SK-N-SH treated with all-trans-retinoic acid at 6 μM for 48 hours (cell line): ENCODE measurements at regions not wholly inside any gene's neighbourhood (a gene's known extent, or its start where the extent isn't known, plus 50 kb on each side); places are given as distances from the start of the nearest gene placed in this dataset.

Experiments used
- ARNTL ChIP-seq: fragments of 450-650 bp; formaldehyde crosslinking; IDR thresholded peaks from 2 replicates; pipeline ENCODE4 v1.5.0; 2020; ENCODE audit warnings: low read depth, mild to moderate bottlenecking, moderate library complexity, borderline replicate concordance
- BACH2 ChIP-seq: fragments of 250-450 bp; sonication (Bioruptor Pico); IDR thresholded peaks from 2 replicates; pipeline ENCODE4 v1.9.0; 2021; ENCODE audit warnings: mild to moderate bottlenecking, borderline replicate concordance
- CREB5 ChIP-seq: fragments of 250-450 bp; sonication (Bioruptor Pico); IDR thresholded peaks from 2 replicates; pipeline ENCODE4 v1.5.1; 2020; ENCODE audit warnings: low read depth, mild to moderate bottlenecking, moderate library complexity
- GLIS3 ChIP-seq: fragments of 250-450 bp; sonication (Bioruptor Pico); IDR thresholded peaks from 2 replicates; pipeline ENCODE4 v1.5.0; 2020; ENCODE audit warnings: mild to moderate bottlenecking, moderate library complexity
- ISL1 ChIP-seq: fragments of 250-450 bp; sonication (Bioruptor Pico); IDR thresholded peaks from 2 replicates; pipeline ENCODE4 v2.1.2; 2022; ENCODE audit warnings: mild to moderate bottlenecking, moderate library complexity
- PATZ1 ChIP-seq: fragments of 250-450 bp; sonication (Bioruptor Pico); IDR thresholded peaks from 2 replicates; pipeline ENCODE4 v1.8.0; 2020; ENCODE audit warnings: mild to moderate bottlenecking, moderate library complexity, borderline replicate concordance
- PPARA ChIP-seq: fragments of 250-450 bp; sonication (Bioruptor Pico); IDR thresholded peaks from 2 replicates; pipeline ENCODE4 v1.5.0; 2020; ENCODE audit warnings: mild to moderate bottlenecking, borderline replicate concordance
- RARB ChIP-seq: fragments of 250-450 bp; sonication (Bioruptor Pico); IDR thresholded peaks from 2 replicates; pipeline ENCODE4 v1.8.0; 2021; ENCODE audit warnings: mild to moderate bottlenecking, moderate library complexity
- SNAI2 ChIP-seq: fragments of 250-450 bp; sonication (Bioruptor Pico); IDR thresholded peaks from 2 replicates; pipeline ENCODE4 v1.5.0; 2020; ENCODE audit warnings: mild to moderate bottlenecking, moderate library complexity
- ZC3H10 ChIP-seq: fragments of 250-450 bp; sonication (Bioruptor Pico); IDR thresholded peaks from 2 replicates; pipeline ENCODE4 v1.5.1; 2021; ENCODE audit warnings: mild to moderate bottlenecking, moderate library complexity
- ZFP3 ChIP-seq: fragments of 250-450 bp; sonication (Bioruptor Pico); IDR thresholded peaks from 2 replicates; pipeline ENCODE4 v1.5.0; 2020; ENCODE audit warnings: mild to moderate bottlenecking, moderate library complexity
- ZFP30 ChIP-seq: fragments of 450-650 bp; formaldehyde crosslinking; IDR thresholded peaks from 2 replicates; pipeline ENCODE4 v1.5.0; 2022; ENCODE audit warnings: mild to moderate bottlenecking, moderate library complexity
- ZNF565 ChIP-seq: fragments of 450-650 bp; formaldehyde crosslinking; conservative IDR thresholded peaks from 2 replicates; pipeline ENCODE4 v1.5.0; 2020; ENCODE audit warnings: low read depth, mild to moderate bottlenecking, moderate library complexity

- TF ChIP-seq ARNTL (no peak), ZFP3 (CRISPR knock-in tag) (no peak), GLIS3 (CRISPR knock-in tag) (no peak), SNAI2 (no peak), BACH2 (no peak), RARB (no peak), ISL1 (CRISPR knock-in tag) (no peak), PATZ1 (no peak), ZFP30 (CRISPR knock-in tag) (no peak), ZC3H10 (CRISPR knock-in tag) (no peak), CREB5 (CRISPR knock-in tag) (no peak), PPARA (no peak), ZNF565 (CRISPR knock-in tag) (no peak)
Observed at GRCh38 chrX:6386837-6387236, 148.1 kb downstream of the VCX3A start.
